ENCODE measurements at regions not wholly inside any gene's neighbourhood (a gene's known extent, or its start where the extent isn't known, plus 50 kb on each side); places are given as distances from the start of the nearest gene placed in this dataset.

DNA sequence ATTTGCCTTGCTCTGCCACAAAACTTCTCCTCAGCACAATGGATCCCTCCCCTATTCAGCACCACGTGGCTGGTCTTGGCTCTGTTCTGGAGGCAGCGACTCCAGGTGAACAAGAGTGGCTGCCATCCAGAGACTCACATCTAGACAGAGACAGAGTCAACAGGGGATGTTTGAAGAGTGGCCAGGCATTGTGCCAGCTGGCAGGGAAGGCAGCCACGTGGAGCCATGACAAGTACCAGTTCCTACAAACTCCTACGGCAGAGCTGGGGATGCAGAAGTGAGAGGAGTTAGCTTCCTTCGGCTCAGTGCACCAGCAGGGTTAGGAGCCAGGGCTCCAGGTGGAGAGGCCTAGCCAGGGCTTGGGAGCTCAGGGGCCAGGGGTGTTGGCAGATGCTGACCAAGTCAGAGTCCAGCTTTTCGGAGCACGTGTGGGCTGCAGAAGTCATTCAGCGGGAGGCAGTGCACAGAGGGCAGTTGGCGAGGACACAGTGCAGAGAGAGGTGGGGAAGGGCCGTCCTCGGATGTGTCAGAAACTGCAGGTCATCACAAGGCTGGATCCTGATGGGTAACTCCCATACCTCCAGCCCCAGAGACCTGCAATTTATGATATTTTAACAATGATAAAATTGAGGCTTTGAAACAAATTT, 171.7 kb upstream of the PDE10A start:
- DNase-seq (ENCODE audit: low read depth in 3 of 3, low spot score in 2 of 3), result no peak

DNA sequence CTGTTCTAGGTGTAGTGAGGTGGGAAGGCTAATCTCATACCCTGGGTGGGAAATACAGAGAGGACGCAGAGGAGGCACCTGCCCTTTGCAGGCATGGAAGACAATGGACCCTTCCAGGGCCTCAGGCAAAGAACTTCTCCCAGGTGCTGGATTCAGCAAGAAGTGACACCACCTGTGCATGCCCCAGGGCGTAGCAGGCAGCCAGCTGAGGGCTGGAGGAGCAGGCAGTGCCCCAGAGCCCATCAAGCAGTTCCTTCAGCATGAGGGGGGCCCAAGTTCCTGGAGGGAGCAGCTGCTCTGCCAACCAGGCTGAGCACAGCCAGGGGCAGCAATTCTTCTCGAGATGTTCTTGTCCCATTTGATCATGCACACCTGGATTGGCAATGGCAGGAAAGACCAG, 170.3 kb upstream of the PDE10A start:
- no peak for DNase-seq (ENCODE audit: low read depth in 3 of 3, low spot score in 2 of 3)

DNA sequence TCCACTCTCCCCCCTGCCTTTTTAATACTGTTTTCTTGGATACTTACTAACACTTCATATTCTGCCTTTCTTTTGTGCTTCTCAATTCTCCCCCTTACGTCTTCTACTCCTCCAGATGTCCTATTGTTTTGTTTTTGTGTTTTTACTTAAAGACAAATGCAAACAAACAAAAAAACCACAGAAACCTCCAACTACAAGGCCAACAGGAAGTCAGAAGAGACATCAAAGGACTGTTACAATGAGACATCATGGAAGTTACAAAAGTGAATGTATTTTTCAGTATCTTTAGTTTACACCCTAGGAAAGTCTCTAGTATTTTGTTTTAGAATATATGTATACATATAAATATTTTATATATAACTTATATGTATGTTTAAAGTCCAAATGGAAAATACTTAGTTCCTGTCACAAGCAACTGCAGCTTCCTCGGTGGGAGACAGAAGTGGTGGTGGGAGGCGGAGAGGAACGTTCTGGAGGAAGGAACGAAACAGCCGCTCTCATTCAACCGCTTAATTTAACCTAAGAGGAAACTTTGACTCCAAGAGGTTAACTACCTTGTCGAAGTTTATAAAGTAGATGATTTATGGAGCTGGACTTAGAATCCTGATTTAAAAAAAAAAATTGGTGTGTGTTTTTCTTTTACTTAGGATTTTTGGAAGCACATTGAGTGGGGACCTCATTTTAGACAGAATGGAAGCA, 168.9 kb upstream of the PDE10A start:
- no peak for DNase-seq (ENCODE audit: low read depth in 3 of 3, low spot score in 2 of 3)

DNA sequence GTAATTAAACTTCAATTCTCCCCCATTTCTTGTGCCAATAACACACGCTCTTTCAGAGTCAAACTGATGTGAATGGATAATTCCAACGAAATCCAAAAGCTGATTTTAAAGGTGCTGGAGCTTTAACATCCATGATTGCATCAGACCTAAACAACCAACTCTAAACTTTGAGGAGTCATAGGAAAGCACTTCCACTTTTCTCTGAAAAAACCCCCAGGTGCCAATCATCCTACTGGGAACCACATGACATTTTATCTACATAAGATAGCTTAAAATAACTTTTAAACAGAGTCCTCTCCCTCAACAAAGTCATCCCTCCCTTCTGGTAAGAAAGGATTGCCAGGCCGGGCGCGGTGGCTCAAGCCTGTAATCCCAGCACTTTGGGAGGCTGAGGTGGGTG, 167.7 kb upstream of the PDE10A start:
- DNase-seq (ENCODE audit: low read depth in 3 of 3, low spot score in 2 of 3), result no peak

DNA sequence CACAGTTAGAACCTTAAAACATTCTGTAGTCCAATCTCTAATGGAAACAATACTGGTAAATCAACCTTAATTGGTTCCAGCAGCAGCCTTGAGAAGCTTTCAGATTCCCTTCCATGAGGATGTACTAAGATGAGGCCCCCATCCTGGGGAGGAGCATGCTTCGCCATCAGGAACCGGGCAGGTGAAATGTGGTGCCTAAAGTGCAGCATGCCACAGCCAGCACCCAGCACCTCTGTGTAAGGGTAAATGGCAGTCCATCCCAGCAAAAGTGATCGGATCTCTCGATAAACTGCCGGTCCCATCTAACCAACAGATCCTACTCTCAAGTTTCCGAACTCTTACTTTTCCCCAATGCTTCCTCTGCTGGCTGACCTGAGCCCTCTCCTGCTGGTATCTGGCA, 166.3 kb upstream of the PDE10A start:
- DNase-seq (ENCODE audit: low read depth in 3 of 3, low spot score in 2 of 3), result no peak

DNA sequence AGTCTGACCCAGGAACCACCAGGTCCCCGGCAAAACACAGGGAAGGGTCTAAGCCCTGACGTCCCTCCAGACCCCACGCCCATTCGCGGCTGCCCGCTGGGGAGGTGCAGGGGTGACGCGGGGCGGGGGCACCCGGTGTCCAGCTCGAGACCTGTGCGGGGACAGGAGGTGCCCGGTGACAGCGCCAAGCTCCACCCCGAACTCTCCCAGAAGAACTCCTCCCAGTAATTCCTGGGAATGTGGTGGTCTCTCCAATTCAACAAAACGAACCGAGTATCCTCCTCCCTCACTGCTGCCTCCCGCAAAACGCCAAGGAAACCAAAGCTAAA, 164.1 kb upstream of the PDE10A start:
- no peak for DNase-seq (ENCODE audit: low read depth in 3 of 3, low spot score in 2 of 3)

DNA sequence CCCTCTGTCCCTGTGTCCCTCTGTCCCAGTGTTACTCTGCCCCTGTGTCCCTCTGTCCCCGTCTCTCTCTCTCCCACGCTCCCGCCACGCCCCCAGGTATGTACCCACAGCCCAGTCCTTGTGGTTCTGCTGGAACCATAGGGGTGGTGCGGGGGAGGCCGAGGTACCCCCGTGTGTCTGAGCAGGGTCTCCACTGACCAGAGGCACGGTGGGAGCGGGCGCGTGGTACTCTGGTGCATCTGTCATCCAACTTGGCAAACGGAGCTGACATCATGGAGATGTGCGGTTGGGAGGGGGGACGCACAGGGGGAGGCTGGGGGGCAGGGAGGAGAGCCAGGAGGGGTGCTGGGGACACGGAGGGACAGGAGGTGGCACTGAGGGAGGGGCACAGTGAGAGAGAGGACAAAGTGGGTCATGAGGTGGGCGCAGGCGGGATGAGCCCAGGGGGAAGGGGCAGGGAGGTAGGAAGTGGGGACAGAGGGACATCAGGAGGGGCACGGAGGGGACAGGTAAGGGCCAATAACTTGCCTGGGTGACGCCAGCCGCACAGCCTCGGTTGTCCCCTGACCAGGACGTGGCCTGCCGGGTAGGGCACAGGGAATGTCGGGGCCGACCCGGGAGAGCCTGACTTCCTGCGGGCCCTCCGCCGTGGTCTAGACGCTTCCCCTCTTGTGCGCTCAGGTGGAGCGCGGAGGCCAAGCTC, 163.6 kb upstream of the PDE10A start:
- DNase-seq (ENCODE audit: low read depth in 3 of 3, low spot score in 2 of 3), result no peak

DNA sequence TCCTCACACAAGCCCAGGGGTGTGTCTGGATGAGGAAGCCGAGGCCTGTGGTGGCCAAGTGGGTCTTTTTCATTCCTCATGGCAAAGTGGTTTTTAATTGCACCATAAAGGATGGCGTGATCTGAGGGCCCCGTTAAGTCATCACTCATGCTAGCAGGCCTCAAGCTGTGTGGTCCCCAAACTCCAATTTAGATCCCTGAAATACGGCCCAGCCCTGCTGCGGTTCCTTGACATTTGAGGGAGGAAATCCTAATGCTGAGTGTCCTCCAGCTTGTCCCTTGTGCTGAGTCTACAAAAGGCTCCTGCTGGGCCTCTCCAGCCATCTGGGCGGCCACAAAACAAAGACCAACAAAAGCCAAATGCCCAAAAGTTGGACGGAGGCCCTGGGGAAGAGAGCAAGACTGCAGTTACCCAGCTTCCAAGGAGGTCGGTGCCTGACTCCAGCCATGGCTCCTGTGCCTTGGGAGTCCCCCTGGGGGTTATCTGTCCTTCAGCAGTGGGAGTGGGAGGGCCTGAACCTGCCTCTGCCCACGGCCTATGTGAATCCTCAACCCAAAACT, 162.3 kb upstream of the PDE10A start:
- DNase-seq (ENCODE audit: low read depth in 3 of 3, low spot score in 2 of 3), result no peak

DNA sequence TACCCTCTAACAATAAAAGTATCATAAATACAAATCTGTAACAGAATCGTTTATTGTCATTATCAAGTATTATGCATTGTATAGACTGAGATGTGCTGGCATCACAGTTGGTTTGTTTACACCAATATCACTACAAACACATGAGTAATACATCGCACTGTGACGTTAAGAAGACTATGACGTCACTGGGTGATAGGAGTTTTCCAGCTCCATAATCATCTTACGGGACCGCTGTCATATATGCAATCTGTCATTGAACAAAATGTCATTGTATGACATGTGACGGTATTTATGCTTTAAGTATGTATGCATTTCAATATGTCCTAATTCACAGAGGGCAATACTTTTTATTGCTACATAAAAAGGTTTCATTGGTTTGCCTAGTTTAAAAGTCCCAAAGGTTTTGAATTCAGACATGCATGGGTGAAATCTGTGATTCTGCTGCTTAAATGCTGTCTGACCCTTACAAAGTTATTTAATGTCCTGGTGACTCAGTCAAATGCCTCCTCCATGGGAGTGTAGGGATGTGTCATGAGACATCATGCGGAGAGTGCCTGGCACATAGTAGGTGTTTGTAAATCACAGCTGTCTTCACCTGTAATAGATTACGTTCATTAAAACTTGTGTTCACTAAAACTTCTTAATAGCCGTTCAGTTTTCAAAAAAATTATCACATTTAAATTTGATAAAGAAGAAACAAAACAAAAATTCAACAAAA, 160.7 kb upstream of the PDE10A start:
- no peak for DNase-seq (ENCODE audit: low read depth in 3 of 3, low spot score in 2 of 3)

DNA sequence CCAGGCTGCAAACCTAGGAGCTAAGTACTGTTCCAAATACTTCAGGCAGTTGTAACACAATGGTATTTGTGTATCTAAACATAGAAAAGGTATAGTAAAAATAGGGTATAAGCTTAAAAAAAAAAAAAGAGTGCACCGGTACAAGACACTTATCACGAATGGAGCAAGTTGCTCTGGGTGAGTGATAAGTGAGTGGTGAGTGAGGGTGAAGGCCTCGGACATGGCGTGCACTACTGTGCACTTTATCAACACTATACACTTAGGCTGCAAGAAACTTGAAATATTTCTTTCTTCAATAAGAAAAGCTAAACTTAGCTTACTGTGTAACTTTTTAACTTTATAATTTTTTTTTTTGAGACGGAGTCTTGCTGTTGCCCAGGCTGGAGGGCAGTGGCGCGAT, 159.5 kb upstream of the PDE10A start:
- no peak for DNase-seq (ENCODE audit: low read depth in 3 of 3, low spot score in 2 of 3)

DNA sequence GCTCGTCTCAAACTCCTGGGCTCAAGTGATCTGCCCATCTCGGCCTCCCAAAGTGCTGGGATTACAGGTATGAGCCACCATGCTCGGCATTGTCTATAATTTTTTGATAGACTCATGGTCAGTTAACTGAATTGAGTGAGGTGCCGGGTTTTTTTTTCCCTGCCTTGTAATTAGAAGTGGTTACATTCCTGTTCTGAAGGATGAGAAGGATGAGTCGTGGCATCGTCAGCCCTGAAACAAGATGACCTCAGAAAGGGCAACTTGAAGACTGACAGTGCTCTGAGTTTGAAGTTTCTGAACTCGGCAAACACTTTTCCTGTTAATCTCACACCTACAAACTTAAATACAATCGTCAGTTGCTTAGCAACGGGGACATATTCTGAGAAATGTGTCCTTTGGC, 158.7 kb upstream of the PDE10A start:
- no peak for DNase-seq (ENCODE audit: low read depth in 3 of 3, low spot score in 2 of 3)

DNA sequence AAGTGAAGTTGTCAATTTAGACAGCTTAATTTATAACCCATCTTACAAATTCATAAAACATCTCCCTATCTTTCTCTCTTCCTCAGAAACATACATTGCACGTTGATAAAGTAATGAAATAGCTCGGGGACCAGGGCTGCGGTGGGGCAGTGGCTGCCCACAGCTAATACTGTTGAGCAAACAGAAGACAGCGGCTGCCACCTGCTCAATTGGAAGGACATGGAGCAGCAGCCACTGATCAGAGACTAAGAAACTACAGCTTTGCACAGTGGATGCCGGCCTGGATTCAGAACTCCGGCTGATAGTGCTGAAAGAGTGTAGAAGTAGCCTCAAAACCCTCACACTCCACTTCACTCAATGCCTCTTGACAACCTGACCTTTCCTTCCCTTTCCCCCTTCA, 157.9 kb upstream of the PDE10A start:
- no peak for DNase-seq (ENCODE audit: low read depth in 3 of 3, low spot score in 2 of 3)

DNA sequence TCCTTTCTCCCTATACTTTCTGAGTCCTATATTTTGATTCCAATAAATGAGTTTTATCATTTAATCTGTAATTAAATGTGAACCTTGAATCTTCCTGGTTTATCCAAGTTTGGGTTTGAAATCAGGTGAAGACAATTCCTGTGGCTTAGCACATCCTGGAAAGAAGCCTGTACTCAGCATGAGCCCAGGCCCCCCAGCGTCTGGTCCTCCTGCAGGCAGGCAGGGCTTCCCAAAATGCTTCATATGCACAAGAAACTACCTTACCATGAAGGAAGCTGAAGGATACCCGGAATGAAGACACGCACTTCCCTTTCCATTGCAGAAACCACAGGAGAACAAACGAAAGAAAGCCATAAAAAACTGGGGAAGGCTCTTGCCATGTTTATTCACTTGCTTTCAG, 157.4 kb upstream of the PDE10A start:
- no peak for DNase-seq (ENCODE audit: low read depth in 3 of 3, low spot score in 2 of 3)

DNA sequence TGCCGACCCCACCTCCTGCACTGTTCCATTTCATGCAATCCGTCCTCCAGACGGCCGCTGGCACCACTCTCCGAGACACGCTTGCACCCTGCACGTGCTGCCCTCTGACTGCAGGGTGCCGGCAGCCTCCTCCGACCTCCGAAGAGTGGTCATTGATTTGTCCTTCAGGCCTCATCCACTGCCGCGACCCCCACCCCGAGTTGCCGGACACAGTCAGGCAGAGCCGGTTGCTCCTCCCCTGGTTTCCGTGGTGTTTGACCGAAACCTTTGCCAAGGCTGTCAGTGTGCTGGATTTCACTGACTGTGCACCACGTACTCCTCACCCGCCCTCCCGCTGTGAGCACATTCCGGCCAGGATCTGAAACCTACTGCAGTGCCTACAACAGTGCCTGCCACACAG, 156.4 kb upstream of the PDE10A start:
- DNase-seq (ENCODE audit: low read depth in 3 of 3, low spot score in 2 of 3), result no peak

DNA sequence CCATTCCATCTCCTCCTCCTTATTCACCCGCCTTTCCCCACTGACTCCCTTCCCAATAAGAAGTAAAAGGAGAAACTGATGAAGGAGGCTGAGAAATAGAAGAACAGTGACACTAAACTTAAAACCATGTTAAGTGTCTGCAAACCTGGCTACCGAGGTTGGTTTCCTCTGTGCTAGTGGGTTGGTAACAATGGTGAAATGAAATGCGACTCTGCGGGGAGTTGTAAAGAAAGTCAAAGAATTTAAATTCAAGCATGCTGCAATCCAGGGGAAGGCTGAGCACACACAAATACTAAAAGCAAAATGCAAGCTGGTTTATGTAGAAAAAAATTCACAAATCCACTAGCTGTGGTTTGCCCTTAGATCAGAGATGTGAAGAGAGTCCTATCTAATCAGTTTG, 155.2 kb upstream of the PDE10A start:
- no peak for DNase-seq (ENCODE audit: low read depth in 3 of 3, low spot score in 2 of 3)

DNA sequence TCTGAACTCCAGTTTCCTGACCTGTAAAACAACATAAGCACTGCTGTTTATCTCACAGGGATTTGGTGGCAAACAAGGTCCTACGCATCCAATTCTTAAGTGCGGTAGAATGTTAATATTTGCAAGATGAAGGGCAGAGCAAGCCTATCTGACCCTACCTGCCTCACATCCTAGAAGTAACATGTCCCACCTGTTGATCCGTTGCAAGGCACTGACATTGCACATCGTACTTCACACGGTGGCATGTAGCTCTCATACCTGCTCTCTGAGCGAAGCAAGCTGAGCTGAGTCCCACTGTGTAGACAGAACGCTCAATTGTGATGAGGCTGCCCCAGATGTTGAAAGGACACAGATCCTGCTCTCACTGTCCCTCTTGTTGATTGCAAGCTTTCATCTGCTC, 154.7 kb upstream of the PDE10A start:
- no peak for DNase-seq (ENCODE audit: low read depth in 3 of 3, low spot score in 2 of 3)

DNA sequence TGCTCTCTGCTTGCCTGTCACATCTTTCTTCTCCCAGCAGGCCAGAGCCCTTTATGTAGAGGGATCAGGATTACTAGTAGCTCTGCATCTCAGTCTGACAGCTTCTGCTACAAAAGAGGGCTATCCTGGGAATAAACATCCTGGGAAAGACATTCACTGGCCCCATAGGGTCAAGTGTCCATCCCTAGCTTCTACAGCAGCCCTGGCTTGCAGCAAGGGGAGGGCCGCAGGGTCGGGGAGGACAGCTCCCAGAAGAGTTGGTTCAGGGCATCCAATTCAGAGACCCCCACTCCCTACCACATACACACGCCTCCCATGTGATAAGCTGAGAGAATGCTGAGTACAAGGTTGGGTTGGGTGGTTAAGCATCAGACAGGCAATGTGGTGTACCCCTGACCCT, 154.1 kb upstream of the PDE10A start:
- DNase-seq (ENCODE audit: low read depth in 3 of 3, low spot score in 2 of 3), result no peak

DNA sequence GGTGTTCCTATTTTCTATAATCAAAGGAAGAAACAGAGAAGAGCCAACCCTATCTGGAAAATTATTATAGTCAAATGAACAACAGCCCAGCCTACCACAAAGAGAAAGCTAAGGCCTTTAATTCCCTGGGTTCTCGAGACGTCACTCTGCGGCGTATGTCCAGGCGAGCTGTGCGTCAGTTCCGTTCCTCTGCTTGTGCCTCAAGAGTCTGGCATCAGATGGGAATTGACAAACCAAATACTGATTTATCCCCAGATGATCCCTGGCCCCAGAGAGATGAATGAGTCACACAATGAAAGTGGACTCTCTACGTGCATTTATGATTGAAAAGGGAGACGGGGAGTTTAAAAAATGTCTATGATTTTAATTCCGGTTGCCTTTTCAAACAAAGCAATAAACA, 151.6 kb upstream of the PDE10A start:
- no peak for DNase-seq (ENCODE audit: low read depth in 3 of 3, low spot score in 2 of 3)

DNA sequence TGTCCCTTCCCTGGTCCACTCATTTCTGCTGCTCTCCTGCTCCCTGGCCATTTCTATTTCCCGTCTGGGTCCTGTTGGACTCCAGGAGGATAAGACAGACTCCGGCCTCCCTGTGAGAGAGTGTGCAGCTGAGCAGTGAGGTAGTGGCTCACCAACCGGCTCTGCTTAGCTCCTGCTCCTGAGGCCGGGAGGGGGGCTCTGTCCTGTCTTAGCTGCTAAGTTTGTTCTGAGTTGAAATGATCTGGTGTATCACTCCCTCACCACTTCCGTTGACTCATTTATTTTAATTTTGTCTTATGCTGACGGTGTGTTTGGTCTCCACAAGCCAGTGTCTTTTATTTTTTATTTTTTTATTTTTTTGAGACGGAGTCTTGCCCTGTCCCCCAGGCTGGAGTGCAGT, 148.5 kb upstream of the PDE10A start:
- no peak for DNase-seq (ENCODE audit: low read depth in 3 of 3, low spot score in 2 of 3)

DNA sequence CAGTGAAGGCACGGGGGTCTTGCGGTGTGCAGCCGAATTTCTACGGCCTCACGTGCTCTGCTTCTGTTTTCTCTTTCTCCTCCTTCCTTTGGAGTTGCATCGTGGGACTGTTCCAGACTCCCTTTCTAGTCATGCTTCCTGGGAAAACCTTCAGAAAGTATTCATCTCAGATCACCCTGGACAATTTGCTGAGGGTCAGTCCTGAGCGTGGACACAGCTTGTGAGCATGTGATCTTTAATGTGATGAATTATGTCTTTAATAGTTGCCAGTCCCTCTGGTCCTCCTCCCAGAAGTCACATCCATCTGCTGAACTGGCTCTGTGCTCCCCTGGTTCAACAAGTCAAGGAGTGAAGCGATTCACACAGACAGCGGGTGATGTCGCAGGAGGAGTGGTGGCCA, 145.0 kb upstream of the PDE10A start:
- DNase-seq (ENCODE audit: low read depth in 3 of 3, low spot score in 2 of 3), result no peak

DNA sequence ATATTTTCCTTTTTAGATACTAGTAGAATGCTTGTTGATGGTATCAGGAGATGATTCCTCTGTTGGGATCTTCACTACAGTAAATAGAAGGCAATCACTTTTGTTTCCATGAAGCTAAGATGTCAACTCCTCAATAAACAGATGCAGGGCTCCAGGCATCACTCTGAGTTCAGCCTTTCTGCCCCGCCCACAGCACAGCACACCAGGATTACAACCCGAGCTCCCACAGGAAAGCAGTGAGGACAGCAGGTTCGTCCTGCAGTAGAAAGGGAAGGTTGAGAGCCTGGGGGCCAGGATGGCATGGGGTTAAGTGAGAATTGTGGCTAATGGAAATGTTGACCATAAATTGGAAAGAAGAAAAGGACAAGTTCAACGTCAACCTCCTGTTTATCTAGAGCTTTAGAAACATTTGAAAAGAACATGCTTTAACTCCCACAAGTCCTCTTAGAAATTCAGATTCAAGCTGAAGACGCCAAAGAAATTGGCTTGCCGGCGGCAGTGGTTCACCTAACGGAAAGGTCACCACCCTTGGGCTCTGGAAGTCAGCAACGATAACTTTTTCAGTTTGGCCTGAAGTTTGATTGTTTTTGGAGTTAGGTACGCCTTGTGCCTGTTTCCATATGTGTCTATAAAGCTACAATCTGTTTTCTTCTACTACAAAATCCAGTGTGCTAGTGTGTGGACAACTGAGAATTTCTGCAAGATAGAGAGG, 144.4 kb upstream of the PDE10A start:
- no peak for DNase-seq (ENCODE audit: low read depth in 3 of 3, low spot score in 2 of 3)
